DMS153 treated with DMSO at 0.1 percent for 48 hours (cell line): ENCODE measurements at regions not wholly inside any gene's neighbourhood (a gene's known extent, or its start where the extent isn't known, plus 50 kb on each side); places are given as distances from the start of the nearest gene placed in this dataset.

Experiments
- DNase-seq: peaks from one replicate; lab custom pipeline; 2025; ENCODE audit not compliant: unreplicated experiment; lab: John Stamatoyannopoulos, UW

DNA sequence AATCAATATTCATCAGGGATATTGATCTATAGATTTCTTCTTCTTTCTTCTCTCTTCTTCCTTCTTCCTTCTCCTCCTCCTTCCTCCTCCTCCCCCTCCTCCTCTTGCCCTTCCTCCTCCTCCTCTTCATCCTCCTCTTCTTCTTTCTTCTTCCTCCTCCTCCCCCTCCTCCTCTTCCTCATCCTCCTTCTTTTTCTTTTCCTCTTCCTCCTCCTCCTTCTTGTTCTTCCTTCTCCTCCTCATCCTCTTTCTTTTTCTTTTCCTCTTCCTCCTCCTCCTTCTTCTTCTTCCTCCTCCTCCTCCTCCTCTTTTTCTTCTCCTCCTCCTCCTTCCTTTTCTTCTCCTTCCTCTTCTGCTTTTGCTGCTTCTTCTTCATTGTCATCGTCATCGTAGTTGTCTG is 52.4 kb upstream of the SERINC1 start:
- DNase-seq: no peak

DNA sequence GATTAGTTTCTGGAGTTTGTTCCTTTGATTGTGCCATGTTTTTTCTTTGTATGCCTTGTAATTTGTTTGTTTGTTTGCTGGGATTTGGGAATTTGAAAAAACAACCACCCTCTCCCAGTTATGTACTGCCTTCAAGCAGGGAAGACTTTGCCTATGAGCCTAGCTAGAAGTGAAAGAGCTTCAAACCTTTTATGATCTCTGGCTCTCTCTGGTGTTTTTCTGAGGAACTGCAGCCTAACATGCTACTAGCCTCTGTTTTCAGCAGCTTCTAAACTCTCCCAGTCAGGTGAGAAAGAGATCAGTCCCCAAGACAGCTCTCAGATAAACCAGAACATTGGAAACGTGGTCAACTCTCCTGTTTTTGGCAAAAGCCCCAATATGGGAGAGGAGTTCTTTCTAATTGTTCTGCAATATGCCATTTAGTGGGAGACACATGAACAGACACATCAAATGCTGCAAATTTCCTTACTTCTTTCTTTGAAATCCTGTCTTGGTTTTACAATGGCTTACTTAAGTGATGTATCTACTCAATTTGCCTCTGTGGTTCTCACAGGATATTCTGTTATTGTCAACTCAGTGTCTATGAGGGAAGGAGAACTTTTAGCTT is 58.9 kb upstream of the SERINC1 start:
- peak; percentile 65 for DNase-seq

DNA sequence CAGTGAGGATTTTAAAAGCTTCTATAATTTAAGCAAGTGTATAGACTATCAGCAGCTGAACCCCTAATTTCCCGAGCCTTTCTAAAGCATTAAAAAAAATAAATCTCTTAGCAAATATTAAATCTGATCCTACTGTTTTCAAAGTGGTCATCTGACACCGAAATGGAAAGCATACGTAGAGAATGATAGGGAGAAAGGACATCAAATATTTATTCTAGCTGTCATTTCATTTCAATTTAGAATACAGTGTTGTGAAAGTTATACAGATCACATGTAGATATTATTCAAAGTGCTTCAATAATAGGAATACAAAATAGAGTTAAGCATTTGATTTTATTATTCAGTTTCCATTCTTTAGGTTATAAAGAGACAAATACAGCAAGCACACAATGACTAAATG is 61.9 kb upstream of the PKIB start:
- no peak for DNase-seq

DNA sequence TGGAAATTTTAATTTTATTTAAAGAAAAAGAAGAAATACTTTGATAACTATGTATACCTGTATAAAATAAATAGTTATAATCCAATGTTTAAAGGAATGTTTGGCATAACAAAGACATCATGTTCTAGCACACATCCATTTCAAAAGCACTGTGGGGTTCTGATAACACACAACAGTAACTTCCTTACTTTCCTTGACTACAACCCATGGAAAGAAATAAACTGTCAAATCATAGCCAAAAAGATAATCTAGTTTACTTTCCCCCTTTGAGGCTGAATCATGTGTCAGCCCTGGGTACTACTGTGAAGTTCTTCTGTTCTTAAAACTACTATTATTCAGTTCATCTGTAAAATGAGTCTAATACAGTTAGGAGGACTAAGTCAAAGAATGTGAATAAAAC is 61.4 kb upstream of the PKIB start:
- DNase-seq: no peak

DNA sequence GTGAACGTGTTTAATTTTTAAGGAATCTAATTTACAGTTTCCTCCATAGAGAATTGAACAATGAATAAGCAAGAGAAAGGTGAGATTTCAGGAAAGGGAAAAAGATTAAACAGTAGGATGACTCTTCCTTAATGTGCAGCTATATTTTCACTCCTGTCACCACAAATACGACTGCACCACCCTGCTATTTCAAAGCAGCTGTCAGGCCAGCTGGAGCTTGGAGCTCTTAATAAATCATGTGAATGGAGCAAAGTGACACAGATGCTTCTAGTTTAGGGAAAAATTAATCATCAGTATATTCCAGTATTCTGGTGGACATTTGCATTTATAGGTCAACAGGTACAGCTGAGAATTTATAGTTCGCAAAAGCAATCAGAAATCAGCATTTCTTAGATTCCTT is 56.5 kb upstream of the PKIB start:
- DNase-seq: no peak

DNA sequence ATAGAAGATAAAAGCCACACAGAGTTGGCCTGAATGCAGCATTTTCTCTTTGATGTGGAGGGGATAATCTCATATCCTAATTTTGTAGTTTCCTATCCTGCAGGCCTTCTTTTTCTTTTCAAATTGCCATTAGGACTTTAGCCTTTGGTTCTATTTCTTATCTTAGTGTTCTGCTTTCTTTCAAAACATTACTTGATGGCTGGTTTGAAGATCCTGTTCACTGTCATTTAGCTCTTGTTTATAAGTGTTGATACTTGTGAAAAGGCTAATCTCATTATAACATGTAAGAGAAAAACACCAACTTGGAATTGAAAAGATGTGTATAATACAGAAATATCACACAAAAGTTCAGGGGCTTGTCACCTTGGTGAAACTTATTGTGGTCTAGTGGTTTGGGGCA is 54.6 kb upstream of the PKIB start:
- no peak for DNase-seq

DNA sequence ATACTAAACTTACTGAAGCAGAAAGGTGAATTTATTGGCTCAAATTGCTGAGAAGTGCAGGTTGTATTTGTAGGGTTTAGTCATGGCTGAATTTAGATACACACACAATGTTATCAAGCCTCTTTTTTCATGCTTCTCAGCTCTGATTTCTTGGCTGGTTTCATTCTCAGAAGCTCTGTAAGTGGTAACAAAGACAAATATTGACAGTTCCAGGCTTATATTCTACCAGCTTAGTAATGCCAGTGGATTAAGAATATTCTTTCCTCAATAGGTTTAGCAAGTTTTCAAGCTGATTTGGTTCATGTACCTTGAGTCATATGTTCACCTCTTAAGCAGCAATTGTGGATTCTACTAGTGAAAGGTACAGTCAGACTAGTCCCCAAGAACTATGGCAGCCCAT is 52.1 kb upstream of the PKIB start:
- DNase-seq: no peak
